ENCODE measurements at regions not wholly inside any gene's neighbourhood (a gene's known extent, or its start where the extent isn't known, plus 50 kb on each side); places are given as distances from the start of the nearest gene placed in this dataset.

DNA sequence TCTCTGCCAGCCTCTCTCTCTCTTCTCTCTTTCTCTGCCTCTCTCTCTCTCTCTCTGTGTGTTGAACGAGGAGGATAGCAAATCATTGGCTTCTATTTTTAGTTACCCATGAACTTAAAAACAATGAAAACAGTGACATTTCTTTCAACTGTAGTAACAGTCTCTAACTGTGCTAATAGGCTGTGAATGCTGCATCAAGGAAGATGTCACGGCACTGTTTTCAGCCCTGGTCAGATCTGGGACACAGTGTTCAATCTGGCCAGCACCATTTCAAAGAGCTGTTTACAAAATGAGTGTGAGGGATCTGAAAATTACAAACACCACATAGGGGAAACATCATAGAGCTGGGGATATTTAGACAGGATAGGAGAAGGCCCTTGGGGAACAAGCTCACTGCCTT is 717.0 kb downstream of the FGF9 start:
- CTCF ChIA-PET = no interaction called here
- TF ChIP-seq, protein P1, sequence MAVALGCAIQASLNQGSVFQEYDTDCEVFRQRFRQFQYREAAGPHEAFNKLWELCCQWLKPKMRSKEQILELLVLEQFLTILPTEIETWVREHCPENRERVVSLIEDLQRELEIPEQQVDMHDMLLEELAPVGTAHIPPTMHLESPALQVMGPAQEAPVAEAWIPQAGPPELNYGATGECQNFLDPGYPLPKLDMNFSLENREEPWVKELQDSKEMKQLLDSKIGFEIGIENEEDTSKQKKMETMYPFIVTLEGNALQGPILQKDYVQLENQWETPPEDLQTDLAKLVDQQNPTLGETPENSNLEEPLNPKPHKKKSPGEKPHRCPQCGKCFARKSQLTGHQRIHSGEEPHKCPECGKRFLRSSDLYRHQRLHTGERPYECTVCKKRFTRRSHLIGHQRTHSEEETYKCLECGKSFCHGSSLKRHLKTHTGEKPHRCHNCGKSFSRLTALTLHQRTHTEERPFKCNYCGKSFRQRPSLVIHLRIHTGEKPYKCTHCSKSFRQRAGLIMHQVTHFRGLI (tag by site-specific recombination; IDR thresholded peaks at IDR 0.05) = no peak
- TF ChIP-seq YY1 (tag by site-specific recombination; IDR thresholded peaks at IDR 0.05) (no peak), ZNF16 (tag by site-specific recombination; IDR thresholded peaks at IDR 0.05; ENCODE audit: low read depth) (no peak), ZNF248 (tag by site-specific recombination; IDR thresholded peaks at IDR 0.05) (no peak), ZNF473 (tag by site-specific recombination; IDR thresholded peaks at IDR 0.05) (no peak), ZIC2 (tag by site-specific recombination; IDR thresholded peaks at IDR 0.05) (no peak), ZFP37 (tag by site-specific recombination; IDR thresholded peaks at IDR 0.05) (no peak), REPIN1 (tag by site-specific recombination; IDR thresholded peaks at IDR 0.05; ENCODE audit: low read depth) (no peak), ZNF560 (tag by site-specific recombination; IDR thresholded peaks at IDR 0.05; ENCODE audit: borderline replicate concordance) (no peak), ZNF837 (tag by site-specific recombination; IDR thresholded peaks at IDR 0.05) (no peak)
- TF ChIP-seq, protein P2, sequence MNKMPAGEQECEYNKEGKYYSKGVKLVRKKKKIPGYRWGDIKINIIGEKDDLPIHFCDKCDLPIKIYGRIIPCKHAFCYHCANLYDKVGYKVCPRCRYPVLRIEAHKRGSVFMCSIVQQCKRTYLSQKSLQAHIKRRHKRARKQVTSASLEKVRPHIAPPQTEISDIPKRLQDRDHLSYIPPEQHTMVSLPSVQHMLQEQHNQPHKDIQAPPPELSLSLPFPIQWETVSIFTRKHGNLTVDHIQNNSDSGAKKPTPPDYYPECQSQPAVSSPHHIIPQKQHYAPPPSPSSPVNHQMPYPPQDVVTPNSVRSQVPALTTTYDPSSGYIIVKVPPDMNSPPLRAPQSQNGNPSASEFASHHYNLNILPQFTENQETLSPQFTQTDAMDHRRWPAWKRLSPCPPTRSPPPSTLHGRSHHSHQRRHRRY (tag by site-specific recombination; IDR thresholded peaks at IDR 0.05) = no peak
- TF ChIP-seq, protein P3, sequence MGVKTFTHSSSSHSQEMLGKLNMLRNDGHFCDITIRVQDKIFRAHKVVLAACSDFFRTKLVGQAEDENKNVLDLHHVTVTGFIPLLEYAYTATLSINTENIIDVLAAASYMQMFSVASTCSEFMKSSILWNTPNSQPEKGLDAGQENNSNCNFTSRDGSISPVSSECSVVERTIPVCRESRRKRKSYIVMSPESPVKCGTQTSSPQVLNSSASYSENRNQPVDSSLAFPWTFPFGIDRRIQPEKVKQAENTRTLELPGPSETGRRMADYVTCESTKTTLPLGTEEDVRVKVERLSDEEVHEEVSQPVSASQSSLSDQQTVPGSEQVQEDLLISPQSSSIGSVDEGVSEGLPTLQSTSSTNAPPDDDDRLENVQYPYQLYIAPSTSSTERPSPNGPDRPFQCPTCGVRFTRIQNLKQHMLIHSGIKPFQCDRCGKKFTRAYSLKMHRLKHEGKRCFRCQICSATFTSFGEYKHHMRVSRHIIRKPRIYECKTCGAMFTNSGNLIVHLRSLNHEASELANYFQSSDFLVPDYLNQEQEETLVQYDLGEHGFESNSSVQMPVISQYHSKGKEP (tag by site-specific recombination; IDR thresholded peaks at IDR 0.05) = no peak
- TF ChIP-seq, protein P4, sequence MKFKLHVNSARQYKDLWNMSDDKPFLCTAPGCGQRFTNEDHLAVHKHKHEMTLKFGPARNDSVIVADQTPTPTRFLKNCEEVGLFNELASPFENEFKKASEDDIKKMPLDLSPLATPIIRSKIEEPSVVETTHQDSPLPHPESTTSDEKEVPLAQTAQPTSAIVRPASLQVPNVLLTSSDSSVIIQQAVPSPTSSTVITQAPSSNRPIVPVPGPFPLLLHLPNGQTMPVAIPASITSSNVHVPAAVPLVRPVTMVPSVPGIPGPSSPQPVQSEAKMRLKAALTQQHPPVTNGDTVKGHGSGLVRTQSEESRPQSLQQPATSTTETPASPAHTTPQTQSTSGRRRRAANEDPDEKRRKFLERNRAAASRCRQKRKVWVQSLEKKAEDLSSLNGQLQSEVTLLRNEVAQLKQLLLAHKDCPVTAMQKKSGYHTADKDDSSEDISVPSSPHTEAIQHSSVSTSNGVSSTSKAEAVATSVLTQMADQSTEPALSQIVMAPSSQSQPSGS (tag by site-specific recombination; IDR thresholded peaks at IDR 0.05; ENCODE audit: low read depth) = no peak
- POLR2A ChIA-PET = no interaction called here
- Histone ChIP-seq H3K4me1 (ENCODE audit: control insufficient read depth, insufficient read depth, low read length) (no peaks in the 10 kb centered on the region), H3K9me3 (ENCODE audit: control insufficient read depth, insufficient read depth, low read depth, low read length) (no peaks in the 10 kb centered on the region), H3K36me3 (ENCODE audit: control insufficient read depth in 2 of 2, insufficient read depth in 1 of 2, low read length in 2 of 2) (no peaks in the 10 kb centered on the region), H3K27ac (ENCODE audit: extremely low read depth, low read depth, low read length) (no peak overlapping the region), H3K4me3 (ENCODE audit: low read depth, low read length) (no peak overlapping the region)

DNA sequence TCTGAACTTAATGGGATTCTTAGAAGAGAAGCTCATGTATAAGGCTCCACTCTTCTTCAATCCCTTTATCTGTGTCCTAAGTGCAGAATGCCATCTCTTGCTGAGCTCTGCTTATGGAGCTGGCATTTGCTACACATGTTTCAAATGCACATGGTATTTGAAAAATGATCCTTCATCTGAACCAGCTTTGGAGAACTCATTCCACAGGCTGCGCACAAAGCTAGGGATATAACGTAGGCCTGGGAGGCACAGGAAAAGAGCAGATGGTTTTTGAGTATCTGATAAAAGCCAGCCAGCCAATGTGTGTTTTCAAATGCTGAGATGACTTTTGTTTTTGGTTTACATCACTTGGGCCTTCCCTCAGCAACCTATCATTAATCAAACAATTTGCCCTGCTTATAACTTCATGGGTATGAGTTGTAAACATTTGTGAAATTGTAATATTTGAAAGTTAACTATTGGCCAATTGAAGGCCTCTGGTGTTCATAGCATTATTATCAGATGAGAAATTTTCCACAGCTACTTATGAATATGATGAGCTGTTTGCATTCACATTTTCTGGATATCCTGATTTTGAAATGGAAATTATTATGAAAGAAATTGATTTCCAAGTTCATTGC is 729.0 kb downstream of the FGF9 start:
- Histone ChIP-seq H3K4me3 (ENCODE audit: low read depth, low read length) (no peak overlapping the region), H3K4me1 (ENCODE audit: control insufficient read depth, insufficient read depth, low read length) (no peaks in the 10 kb centered on the region), H3K27ac (ENCODE audit: extremely low read depth, low read depth, low read length) (no peak overlapping the region), H3K9me3 (ENCODE audit: control insufficient read depth, insufficient read depth, low read depth, low read length) (no peaks in the 10 kb centered on the region), H3K36me3 (ENCODE audit: control insufficient read depth in 2 of 2, insufficient read depth in 1 of 2, low read length in 2 of 2) (no peaks in the 10 kb centered on the region)
- CTCF ChIA-PET = no interaction called here
- POLR2A ChIA-PET = no interaction called here
- TF ChIP-seq ZSCAN16 (tag by site-specific recombination; IDR thresholded peaks at IDR 0.05) (no peak), ZNF776 (tag by site-specific recombination; IDR thresholded peaks at IDR 0.05; ENCODE audit: borderline replicate concordance) (no peak), ZNF169 (tag by site-specific recombination; IDR thresholded peaks at IDR 0.05) (no peak), ZNF624 (tag by site-specific recombination; IDR thresholded peaks at IDR 0.05) (no peak), SP2 (tag by site-specific recombination; IDR thresholded peaks at IDR 0.05) (no peak), SP7 (tag by site-specific recombination; IDR thresholded peaks at IDR 0.05) (no peak), SP3 (tag by site-specific recombination; IDR thresholded peaks at IDR 0.05) (no peak), ZNF548 (tag by site-specific recombination; IDR thresholded peaks at IDR 0.05) (no peak), ZNF416 (tag by site-specific recombination; IDR thresholded peaks at IDR 0.05) (no peak), ZNF837 (tag by site-specific recombination; IDR thresholded peaks at IDR 0.05) (no peak), ZNF223 (tag by site-specific recombination; IDR thresholded peaks at IDR 0.05) (no peak), ZNF266 (tag by site-specific recombination; IDR thresholded peaks at IDR 0.05; ENCODE audit: low read depth) (no peak), WT1 (tag by site-specific recombination; IDR thresholded peaks at IDR 0.05) (no peak), FEZF1 (tag by site-specific recombination; IDR thresholded peaks at IDR 0.05) (no peak), ZNF76 (tag by site-specific recombination; IDR thresholded peaks at IDR 0.05; ENCODE audit: borderline replicate concordance, low read depth) (no peak)
- TF ChIP-seq, protein P5, sequence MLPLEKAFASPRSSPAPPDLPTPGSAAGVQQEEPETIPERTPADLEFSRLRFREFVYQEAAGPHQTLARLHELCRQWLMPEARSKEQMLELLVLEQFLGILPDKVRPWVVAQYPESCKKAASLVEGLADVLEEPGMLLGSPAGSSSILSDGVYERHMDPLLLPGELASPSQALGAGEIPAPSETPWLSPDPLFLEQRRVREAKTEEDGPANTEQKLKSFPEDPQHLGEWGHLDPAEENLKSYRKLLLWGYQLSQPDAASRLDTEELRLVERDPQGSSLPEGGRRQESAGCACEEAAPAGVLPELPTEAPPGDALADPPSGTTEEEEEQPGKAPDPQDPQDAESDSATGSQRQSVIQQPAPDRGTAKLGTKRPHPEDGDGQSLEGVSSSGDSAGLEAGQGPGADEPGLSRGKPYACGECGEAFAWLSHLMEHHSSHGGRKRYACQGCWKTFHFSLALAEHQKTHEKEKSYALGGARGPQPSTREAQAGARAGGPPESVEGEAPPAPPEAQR (tag by site-specific recombination; IDR thresholded peaks at IDR 0.05) = no peak
- TF ChIP-seq, protein P1 (tag by site-specific recombination; IDR thresholded peaks at IDR 0.05) = no peak
